GM23338 (cell line): ENCODE measurements at regions not wholly inside any gene's neighbourhood (a gene's known extent, or its start where the extent isn't known, plus 50 kb on each side); places are given as distances from the start of the nearest gene placed in this dataset.

Source experiments
- CREB1 ChIP-seq: fragments of 250-450 bp; sonication (Bioruptor Pico); IDR thresholded peaks from 2 replicates; pipeline ENCODE4 v1.5.0; 2020; ENCODE audit warnings: low read depth, mild to moderate bottlenecking, moderate library complexity
- EZH2 ChIP-seq: fragments of 200-600 bp; sonication (generic); IDR thresholded peaks from one replicate; pipeline ENCODE4 v1.8.0; 2017; ENCODE audit warnings: antibody characterized with exemption, mild to moderate bottlenecking, low read depth; ENCODE audit not compliant: unreplicated experiment
- EZH2phosphoT487 ChIP-seq: fragments of 200-600 bp; sonication (generic); IDR thresholded peaks from one replicate; pipeline ENCODE4 v1.8.1; 2018; ENCODE audit warnings: antibody characterized with exemption; ENCODE audit not compliant: unreplicated experiment
- JUNB ChIP-seq: IDR thresholded peaks from one replicate; pipeline ENCODE4 v1.6.1; 2016; ENCODE audit warnings: antibody characterized with exemption; ENCODE audit not compliant: unreplicated experiment
- NANOG ChIP-seq: IDR thresholded peaks from 2 replicates; pipeline ENCODE4 v1.6.1; 2016; ENCODE audit warnings: antibody characterized with exemption, borderline replicate concordance
- POLR2AphosphoS5 ChIP-seq: IDR thresholded peaks from 2 replicates; pipeline ENCODE4 v1.6.1; 2016; ENCODE audit warnings: antibody characterized with exemption, low read depth
- STAT1 ChIP-seq: IDR thresholded peaks from one replicate; pipeline ENCODE4 v1.6.1; 2016; ENCODE audit warnings: antibody characterized with exemption; ENCODE audit not compliant: unreplicated experiment
- ZNF331 ChIP-seq: fragments of 250-450 bp; sonication (Bioruptor Pico); IDR thresholded peaks from 2 replicates; pipeline ENCODE4 v1.5.0; 2020; ENCODE audit warnings: low read depth, mild to moderate bottlenecking, moderate library complexity
- TF ChIP-seq, protein P1 (sequence below), 2 experiments: fragments of 200-600 bp in 1 of 2; sonication (generic) in 1 of 2; conservative IDR thresholded peaks; 2 replicates each; pipeline versions ENCODE4 v1.5.1 to v1.6.1; 2016 to 2017; ENCODE audit warnings: antibody characterized with exemption in 2 of 2, low read depth in 2 of 2, mild to moderate bottlenecking in 2 of 2, moderate library complexity in 1 of 2
- TF ChIP-seq, protein P2 (sequence below): IDR thresholded peaks from one replicate; pipeline ENCODE4 v1.6.1; 2018; ENCODE audit warnings: antibody characterized with exemption; ENCODE audit not compliant: unreplicated experiment
- TF ChIP-seq, protein P3 (sequence below): fragments of 250-450 bp; sonication (Bioruptor Pico); IDR thresholded peaks from 2 replicates; pipeline ENCODE4 v1.5.0; 2020; ENCODE audit warnings: mild to moderate bottlenecking, moderate library complexity
- TF ChIP-seq, protein P4 (sequence below): IDR thresholded peaks from 2 replicates; pipeline ENCODE4 v1.6.1; 2016; ENCODE audit warnings: antibody characterized with exemption

DNA sequence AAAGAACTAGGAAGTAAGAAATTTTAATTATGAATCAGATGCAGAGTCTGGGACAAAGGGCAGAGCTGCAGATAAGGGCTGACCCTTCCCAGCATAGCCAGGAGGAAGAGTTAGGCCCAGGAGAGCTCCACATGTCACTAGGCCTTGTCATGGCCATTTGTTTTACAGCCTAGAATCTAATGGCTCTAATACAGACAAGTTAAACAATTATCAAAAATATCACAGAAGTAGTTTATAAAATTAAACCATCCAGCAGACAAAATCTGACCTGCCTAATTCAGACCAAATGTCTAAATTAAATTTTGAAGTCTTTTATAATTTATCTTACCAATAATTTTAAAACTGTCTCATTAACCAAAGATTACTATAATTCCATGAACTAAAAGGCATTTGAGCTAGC lies 1369.5 kb downstream of the CDH11 start:
- TF ChIP-seq, protein P1, sequence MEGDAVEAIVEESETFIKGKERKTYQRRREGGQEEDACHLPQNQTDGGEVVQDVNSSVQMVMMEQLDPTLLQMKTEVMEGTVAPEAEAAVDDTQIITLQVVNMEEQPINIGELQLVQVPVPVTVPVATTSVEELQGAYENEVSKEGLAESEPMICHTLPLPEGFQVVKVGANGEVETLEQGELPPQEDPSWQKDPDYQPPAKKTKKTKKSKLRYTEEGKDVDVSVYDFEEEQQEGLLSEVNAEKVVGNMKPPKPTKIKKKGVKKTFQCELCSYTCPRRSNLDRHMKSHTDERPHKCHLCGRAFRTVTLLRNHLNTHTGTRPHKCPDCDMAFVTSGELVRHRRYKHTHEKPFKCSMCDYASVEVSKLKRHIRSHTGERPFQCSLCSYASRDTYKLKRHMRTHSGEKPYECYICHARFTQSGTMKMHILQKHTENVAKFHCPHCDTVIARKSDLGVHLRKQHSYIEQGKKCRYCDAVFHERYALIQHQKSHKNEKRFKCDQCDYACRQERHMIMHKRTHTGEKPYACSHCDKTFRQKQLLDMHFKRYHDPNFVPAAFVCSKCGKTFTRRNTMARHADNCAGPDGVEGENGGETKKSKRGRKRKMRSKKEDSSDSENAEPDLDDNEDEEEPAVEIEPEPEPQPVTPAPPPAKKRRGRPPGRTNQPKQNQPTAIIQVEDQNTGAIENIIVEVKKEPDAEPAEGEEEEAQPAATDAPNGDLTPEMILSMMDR (conservative IDR thresholded peaks at IDR 0.05; ENCODE audit: low read depth in 2 of 2): no peak
- TF ChIP-seq EZH2: no peak
- TF ChIP-seq NANOG: no peak
- TF ChIP-seq STAT1: no peak
- no peak for TF ChIP-seq CREB1 (CRISPR knock-in tag)
- no peak for TF ChIP-seq EZH2phosphoT487
- TF ChIP-seq, protein P2, sequence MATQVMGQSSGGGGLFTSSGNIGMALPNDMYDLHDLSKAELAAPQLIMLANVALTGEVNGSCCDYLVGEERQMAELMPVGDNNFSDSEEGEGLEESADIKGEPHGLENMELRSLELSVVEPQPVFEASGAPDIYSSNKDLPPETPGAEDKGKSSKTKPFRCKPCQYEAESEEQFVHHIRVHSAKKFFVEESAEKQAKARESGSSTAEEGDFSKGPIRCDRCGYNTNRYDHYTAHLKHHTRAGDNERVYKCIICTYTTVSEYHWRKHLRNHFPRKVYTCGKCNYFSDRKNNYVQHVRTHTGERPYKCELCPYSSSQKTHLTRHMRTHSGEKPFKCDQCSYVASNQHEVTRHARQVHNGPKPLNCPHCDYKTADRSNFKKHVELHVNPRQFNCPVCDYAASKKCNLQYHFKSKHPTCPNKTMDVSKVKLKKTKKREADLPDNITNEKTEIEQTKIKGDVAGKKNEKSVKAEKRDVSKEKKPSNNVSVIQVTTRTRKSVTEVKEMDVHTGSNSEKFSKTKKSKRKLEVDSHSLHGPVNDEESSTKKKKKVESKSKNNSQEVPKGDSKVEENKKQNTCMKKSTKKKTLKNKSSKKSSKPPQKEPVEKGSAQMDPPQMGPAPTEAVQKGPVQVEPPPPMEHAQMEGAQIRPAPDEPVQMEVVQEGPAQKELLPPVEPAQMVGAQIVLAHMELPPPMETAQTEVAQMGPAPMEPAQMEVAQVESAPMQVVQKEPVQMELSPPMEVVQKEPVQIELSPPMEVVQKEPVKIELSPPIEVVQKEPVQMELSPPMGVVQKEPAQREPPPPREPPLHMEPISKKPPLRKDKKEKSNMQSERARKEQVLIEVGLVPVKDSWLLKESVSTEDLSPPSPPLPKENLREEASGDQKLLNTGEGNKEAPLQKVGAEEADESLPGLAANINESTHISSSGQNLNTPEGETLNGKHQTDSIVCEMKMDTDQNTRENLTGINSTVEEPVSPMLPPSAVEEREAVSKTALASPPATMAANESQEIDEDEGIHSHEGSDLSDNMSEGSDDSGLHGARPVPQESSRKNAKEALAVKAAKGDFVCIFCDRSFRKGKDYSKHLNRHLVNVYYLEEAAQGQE: no peak
- no peak for TF ChIP-seq POLR2AphosphoS5
- TF ChIP-seq, protein P3, sequence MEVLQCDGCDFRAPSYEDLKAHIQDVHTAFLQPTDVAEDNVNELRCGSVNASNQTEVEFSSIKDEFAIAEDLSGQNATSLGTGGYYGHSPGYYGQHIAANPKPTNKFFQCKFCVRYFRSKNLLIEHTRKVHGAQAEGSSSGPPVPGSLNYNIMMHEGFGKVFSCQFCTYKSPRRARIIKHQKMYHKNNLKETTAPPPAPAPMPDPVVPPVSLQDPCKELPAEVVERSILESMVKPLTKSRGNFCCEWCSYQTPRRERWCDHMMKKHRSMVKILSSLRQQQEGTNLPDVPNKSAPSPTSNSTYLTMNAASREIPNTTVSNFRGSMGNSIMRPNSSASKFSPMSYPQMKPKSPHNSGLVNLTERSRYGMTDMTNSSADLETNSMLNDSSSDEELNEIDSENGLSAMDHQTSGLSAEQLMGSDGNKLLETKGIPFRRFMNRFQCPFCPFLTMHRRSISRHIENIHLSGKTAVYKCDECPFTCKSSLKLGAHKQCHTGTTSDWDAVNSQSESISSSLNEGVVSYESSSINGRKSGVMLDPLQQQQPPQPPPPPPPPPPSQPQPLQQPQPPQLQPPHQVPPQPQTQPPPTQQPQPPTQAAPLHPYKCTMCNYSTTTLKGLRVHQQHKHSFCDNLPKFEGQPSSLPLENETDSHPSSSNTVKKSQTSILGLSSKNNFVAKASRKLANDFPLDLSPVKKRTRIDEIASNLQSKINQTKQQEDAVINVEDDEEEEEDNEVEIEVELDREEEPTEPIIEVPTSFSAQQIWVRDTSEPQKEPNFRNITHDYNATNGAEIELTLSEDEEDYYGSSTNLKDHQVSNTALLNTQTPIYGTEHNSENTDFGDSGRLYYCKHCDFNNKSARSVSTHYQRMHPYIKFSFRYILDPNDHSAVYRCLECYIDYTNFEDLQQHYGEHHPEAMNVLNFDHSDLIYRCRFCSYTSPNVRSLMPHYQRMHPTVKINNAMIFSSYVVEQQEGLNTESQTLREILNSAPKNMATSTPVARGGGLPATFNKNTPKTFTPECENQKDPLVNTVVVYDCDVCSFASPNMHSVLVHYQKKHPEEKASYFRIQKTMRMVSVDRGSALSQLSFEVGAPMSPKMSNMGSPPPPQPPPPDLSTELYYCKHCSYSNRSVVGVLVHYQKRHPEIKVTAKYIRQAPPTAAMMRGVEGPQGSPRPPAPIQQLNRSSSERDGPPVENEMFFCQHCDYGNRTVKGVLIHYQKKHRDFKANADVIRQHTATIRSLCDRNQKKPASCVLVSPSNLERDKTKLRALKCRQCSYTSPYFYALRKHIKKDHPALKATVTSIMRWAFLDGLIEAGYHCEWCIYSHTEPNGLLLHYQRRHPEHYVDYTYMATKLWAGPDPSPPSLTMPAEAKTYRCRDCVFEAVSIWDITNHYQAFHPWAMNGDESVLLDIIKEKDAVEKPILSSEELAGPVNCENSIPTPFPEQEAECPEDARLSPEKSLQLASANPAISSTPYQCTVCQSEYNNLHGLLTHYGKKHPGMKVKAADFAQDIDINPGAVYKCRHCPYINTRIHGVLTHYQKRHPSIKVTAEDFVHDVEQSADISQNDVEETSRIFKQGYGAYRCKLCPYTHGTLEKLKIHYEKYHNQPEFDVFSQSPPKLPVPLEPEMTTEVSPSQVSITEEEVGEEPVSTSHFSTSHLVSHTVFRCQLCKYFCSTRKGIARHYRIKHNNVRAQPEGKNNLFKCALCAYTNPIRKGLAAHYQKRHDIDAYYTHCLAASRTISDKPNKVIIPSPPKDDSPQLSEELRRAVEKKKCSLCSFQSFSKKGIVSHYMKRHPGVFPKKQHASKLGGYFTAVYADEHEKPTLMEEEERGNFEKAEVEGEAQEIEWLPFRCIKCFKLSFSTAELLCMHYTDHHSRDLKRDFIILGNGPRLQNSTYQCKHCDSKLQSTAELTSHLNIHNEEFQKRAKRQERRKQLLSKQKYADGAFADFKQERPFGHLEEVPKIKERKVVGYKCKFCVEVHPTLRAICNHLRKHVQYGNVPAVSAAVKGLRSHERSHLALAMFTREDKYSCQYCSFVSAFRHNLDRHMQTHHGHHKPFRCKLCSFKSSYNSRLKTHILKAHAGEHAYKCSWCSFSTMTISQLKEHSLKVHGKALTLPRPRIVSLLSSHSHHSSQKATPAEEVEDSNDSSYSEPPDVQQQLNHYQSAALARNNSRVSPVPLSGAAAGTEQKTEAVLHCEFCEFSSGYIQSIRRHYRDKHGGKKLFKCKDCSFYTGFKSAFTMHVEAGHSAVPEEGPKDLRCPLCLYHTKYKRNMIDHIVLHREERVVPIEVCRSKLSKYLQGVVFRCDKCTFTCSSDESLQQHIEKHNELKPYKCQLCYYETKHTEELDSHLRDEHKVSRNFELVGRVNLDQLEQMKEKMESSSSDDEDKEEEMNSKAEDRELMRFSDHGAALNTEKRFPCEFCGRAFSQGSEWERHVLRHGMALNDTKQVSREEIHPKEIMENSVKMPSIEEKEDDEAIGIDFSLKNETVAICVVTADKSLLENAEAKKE (CRISPR knock-in tag): no peak
- no peak for TF ChIP-seq JUNB
- TF ChIP-seq ZNF331 (CRISPR knock-in tag): no peak
- TF ChIP-seq, protein P4, sequence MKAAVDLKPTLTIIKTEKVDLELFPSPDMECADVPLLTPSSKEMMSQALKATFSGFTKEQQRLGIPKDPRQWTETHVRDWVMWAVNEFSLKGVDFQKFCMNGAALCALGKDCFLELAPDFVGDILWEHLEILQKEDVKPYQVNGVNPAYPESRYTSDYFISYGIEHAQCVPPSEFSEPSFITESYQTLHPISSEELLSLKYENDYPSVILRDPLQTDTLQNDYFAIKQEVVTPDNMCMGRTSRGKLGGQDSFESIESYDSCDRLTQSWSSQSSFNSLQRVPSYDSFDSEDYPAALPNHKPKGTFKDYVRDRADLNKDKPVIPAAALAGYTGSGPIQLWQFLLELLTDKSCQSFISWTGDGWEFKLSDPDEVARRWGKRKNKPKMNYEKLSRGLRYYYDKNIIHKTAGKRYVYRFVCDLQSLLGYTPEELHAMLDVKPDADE: no peak
